ENCODE measurements at regions not wholly inside any gene's neighbourhood (a gene's known extent, or its start where the extent isn't known, plus 50 kb on each side); places are given as distances from the start of the nearest gene placed in this dataset.

GRCh38 chr18:78757014-78757413, 222.6 kb upstream of the SALL3 start:
- no peak for ATAC-seq (ENCODE audit: low FRiP score)
- H3K4me3 ChIP-seq (ENCODE audit: low read length in 2 of 2): no peak overlapping the region
- no peak for DNase-seq
- H3K36me3 ChIP-seq (ENCODE audit: control insufficient read depth in 1 of 2, insufficient read depth in 2 of 2, low read length in 1 of 2): no peaks in the 10 kb centered on the region
- H3K9me3 ChIP-seq (ENCODE audit: control insufficient read depth, low read length): no peaks in the 10 kb centered on the region
- intact Hi-C loops (cut with DNase I): no loop called here
- no peaks in the 10 kb centered on the region for H3K4me1 ChIP-seq (ENCODE audit: control insufficient read depth in 1 of 2, insufficient read depth in 2 of 2, low read length in 2 of 2)
- no peaks in the 10 kb centered on the region for H3K27me3 ChIP-seq (ENCODE audit: control insufficient read depth in 1 of 2, insufficient read depth in 2 of 2, low read length in 1 of 2)
- WGBS, 2 donors: 69 to 71% methylated on average over 10 of the region's 10 CpGs
- no peak overlapping the region for H3K27ac ChIP-seq (ENCODE audit: low read depth in 1 of 2, low read length in 2 of 2)

DNA sequence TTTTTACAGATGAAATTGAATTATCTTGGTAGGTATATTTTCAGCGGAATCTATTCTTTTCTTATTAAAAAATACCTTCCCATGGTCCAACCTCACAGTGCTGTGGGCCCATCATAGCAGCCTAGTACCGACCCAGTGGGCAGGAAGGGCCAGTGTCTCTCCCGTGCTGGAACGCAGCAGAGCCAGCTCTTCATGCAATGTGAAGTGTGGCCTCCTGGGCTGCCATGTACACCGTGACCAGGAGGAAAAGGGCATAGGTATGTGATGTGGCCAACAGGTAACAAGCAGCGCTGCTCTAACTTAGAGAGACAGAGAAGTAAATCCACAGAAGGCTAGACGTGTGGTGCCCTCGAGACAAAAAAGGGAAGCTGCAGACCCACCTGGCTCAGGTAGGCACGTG, 221.1 kb upstream of the SALL3 start:
- Histone ChIP-seq H3K4me3 (ENCODE audit: low read length in 2 of 2) (no peak overlapping the region), H3K36me3 (ENCODE audit: control insufficient read depth in 1 of 2, insufficient read depth in 2 of 2, low read length in 1 of 2) (no peaks in the 10 kb centered on the region), H3K27me3 (ENCODE audit: control insufficient read depth in 1 of 2, insufficient read depth in 2 of 2, low read length in 1 of 2) (no peaks in the 10 kb centered on the region), H3K4me1 (ENCODE audit: control insufficient read depth in 1 of 2, insufficient read depth in 2 of 2, low read length in 2 of 2) (no peaks in the 10 kb centered on the region), H3K9me3 (ENCODE audit: control insufficient read depth, low read length) (no peaks in the 10 kb centered on the region), H3K27ac (ENCODE audit: low read depth in 1 of 2, low read length in 2 of 2) (no peak overlapping the region)
- WGBS, 2 donors: 80 to 84% methylated on average over 9 of the region's 9 CpGs
- DNase-seq (no peak), ATAC-seq (ENCODE audit: low FRiP score) (no peak)
- intact Hi-C loops (cut with DNase I): no loop called here

- Histone ChIP-seq H3K27ac (ENCODE audit: low read depth in 1 of 2, low read length in 2 of 2) (no peak overlapping the region), H3K36me3 (ENCODE audit: control insufficient read depth in 1 of 2, insufficient read depth in 2 of 2, low read length in 1 of 2) (no peaks in the 10 kb centered on the region), H3K4me3 (ENCODE audit: low read length in 2 of 2) (no peak overlapping the region), H3K4me1 (ENCODE audit: control insufficient read depth in 1 of 2, insufficient read depth in 2 of 2, low read length in 2 of 2) (no peaks in the 10 kb centered on the region), H3K9me3 (ENCODE audit: control insufficient read depth, low read length) (no peaks in the 10 kb centered on the region), H3K27me3 (ENCODE audit: control insufficient read depth in 1 of 2, insufficient read depth in 2 of 2, low read length in 1 of 2) (no peaks in the 10 kb centered on the region)
- DNase-seq (no peak), ATAC-seq (ENCODE audit: low FRiP score) (no peak)
- intact Hi-C loops (cut with DNase I): no loop called here
- 91 to 93% methylated on average over 8 of the region's 8 CpGs for WGBS, 2 donors
Measured at GRCh38 chr18:78762753-78763152, 216.9 kb upstream of the SALL3 start.

GRCh38 chr18:78764544-78764943, 215.1 kb upstream of the SALL3 start:
- no peaks in the 10 kb centered on the region for H3K9me3 ChIP-seq (ENCODE audit: control insufficient read depth, low read length)
- intact Hi-C loops (cut with DNase I): no loop called here
- 91 to 95% methylated on average over 10 of the region's 10 CpGs for WGBS, 2 donors
- ATAC-seq (ENCODE audit: low FRiP score) (no peak), DNase-seq (no peak)
- H3K27ac ChIP-seq (ENCODE audit: low read depth in 1 of 2, low read length in 2 of 2): no peak overlapping the region
- no peaks in the 10 kb centered on the region for H3K4me1 ChIP-seq (ENCODE audit: control insufficient read depth in 1 of 2, insufficient read depth in 2 of 2, low read length in 2 of 2)
- no peaks in the 10 kb centered on the region for H3K27me3 ChIP-seq (ENCODE audit: control insufficient read depth in 1 of 2, insufficient read depth in 2 of 2, low read length in 1 of 2)
- H3K4me3 ChIP-seq (ENCODE audit: low read length in 2 of 2): no peak overlapping the region
- H3K36me3 ChIP-seq (ENCODE audit: control insufficient read depth in 1 of 2, insufficient read depth in 2 of 2, low read length in 1 of 2): no peaks in the 10 kb centered on the region

DNA sequence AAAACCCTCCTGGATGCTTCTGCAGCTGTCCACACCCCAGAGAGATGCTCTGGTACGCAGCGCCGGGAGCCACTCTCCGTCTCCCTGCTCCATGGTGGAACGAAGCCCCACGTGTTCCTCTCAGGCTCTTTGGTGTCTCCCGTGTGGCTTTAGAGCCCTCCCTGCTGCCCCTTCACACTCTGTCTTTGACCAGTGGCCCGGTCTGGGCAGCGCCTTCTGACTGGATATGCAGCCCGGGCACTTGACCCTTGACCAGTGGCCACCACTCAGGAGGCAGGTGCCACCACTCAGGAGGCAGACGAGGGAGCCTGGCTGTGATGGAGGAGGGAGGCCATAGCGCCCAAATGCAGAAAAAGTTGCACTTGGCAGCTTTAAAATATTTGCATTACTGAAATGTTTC, 214.5 kb upstream of the SALL3 start:
- no peaks in the 10 kb centered on the region for H3K27me3 ChIP-seq (ENCODE audit: control insufficient read depth in 1 of 2, insufficient read depth in 2 of 2, low read length in 1 of 2)
- no peaks in the 10 kb centered on the region for H3K9me3 ChIP-seq (ENCODE audit: control insufficient read depth, low read length)
- no peak overlapping the region for H3K4me3 ChIP-seq (ENCODE audit: low read length in 2 of 2)
- H3K27ac ChIP-seq (ENCODE audit: low read depth in 1 of 2, low read length in 2 of 2): no peak overlapping the region
- 75 to 87% methylated on average over 12 of the region's 12 CpGs for WGBS, 2 donors
- intact Hi-C loops (cut with DNase I): no loop called here
- no peaks in the 10 kb centered on the region for H3K4me1 ChIP-seq (ENCODE audit: control insufficient read depth in 1 of 2, insufficient read depth in 2 of 2, low read length in 2 of 2)
- no peaks in the 10 kb centered on the region for H3K36me3 ChIP-seq (ENCODE audit: control insufficient read depth in 1 of 2, insufficient read depth in 2 of 2, low read length in 1 of 2)
- no peak for DNase-seq
- no peak for ATAC-seq (ENCODE audit: low FRiP score)

GRCh38 chr18:78765637-78766281, 213.9 kb upstream of the SALL3 start:
- Histone ChIP-seq H3K9me3 (ENCODE audit: control insufficient read depth, low read length) (no peaks in the 10 kb centered on the region), H3K27me3 (ENCODE audit: control insufficient read depth in 1 of 2, insufficient read depth in 2 of 2, low read length in 1 of 2) (no peaks in the 10 kb centered on the region), H3K4me1 (ENCODE audit: control insufficient read depth in 1 of 2, insufficient read depth in 2 of 2, low read length in 2 of 2) (no peaks in the 10 kb centered on the region), H3K4me3 (ENCODE audit: low read length in 2 of 2) (no peak overlapping the region), H3K36me3 (ENCODE audit: control insufficient read depth in 1 of 2, insufficient read depth in 2 of 2, low read length in 1 of 2) (no peaks in the 10 kb centered on the region), H3K27ac (ENCODE audit: low read depth in 1 of 2, low read length in 2 of 2) (no peak overlapping the region)
- DNase-seq: no peak
- no peak for ATAC-seq (ENCODE audit: low FRiP score)
- intact Hi-C loops (cut with DNase I): no loop called here
- 86% methylated on average over 23 of the region's 23 CpGs for WGBS, 2 donors

GRCh38 chr18:78766651-78767533, 212.7 kb upstream of the SALL3 start:
- Histone ChIP-seq H3K27me3 (ENCODE audit: control insufficient read depth in 1 of 2, insufficient read depth in 2 of 2, low read length in 1 of 2) (no peaks in the 10 kb centered on the region), H3K36me3 (ENCODE audit: control insufficient read depth in 1 of 2, insufficient read depth in 2 of 2, low read length in 1 of 2) (no peaks in the 10 kb centered on the region), H3K27ac (ENCODE audit: low read depth in 1 of 2, low read length in 2 of 2) (no peak overlapping the region), H3K4me3 (ENCODE audit: low read length in 2 of 2) (no peak overlapping the region), H3K9me3 (ENCODE audit: control insufficient read depth, low read length) (no peaks in the 10 kb centered on the region), H3K4me1 (ENCODE audit: control insufficient read depth in 1 of 2, insufficient read depth in 2 of 2, low read length in 2 of 2) (no peaks in the 10 kb centered on the region)
- intact Hi-C loops (cut with DNase I): no loop called here
- DNase-seq: no peak
- ATAC-seq (ENCODE audit: low FRiP score): no peak
- WGBS, 2 donors: 87 to 91% methylated on average over 31 of the region's 31 CpGs

- DNase-seq: no peak
- Histone ChIP-seq H3K4me1 (ENCODE audit: control insufficient read depth in 1 of 2, insufficient read depth in 2 of 2, low read length in 2 of 2) (no peaks in the 10 kb centered on the region), H3K36me3 (ENCODE audit: control insufficient read depth in 1 of 2, insufficient read depth in 2 of 2, low read length in 1 of 2) (no peaks in the 10 kb centered on the region), H3K4me3 (ENCODE audit: low read length in 2 of 2) (no peak overlapping the region), H3K9me3 (ENCODE audit: control insufficient read depth, low read length) (no peaks in the 10 kb centered on the region), H3K27ac (ENCODE audit: low read depth in 1 of 2, low read length in 2 of 2) (no peak overlapping the region), H3K27me3 (ENCODE audit: control insufficient read depth in 1 of 2, insufficient read depth in 2 of 2, low read length in 1 of 2) (no peaks in the 10 kb centered on the region)
- 93 to 96% methylated on average over 13 to 14 of the region's 14 CpGs for WGBS, 2 donors
- ATAC-seq (ENCODE audit: low FRiP score): peak; percentile 5
- intact Hi-C loops (cut with DNase I): no loop called here
Measured at GRCh38 chr18:78767648-78768071, 212.0 kb upstream of the SALL3 start.

- no peak for DNase-seq
Measured at GRCh38 chr18:78768221-78768620, 211.4 kb upstream of the SALL3 start.

More at GRCh38 chr18:78768221-78768620, 211.4 kb upstream of the SALL3 start:
- no peak for ATAC-seq (ENCODE audit: low FRiP score)
- intact Hi-C loops (cut with DNase I): no loop called here
- Histone ChIP-seq H3K9me3 (ENCODE audit: control insufficient read depth, low read length) (no peaks in the 10 kb centered on the region), H3K36me3 (ENCODE audit: control insufficient read depth in 1 of 2, insufficient read depth in 2 of 2, low read length in 1 of 2) (no peaks in the 10 kb centered on the region), H3K4me3 (ENCODE audit: low read length in 2 of 2) (no peak overlapping the region), H3K27ac (ENCODE audit: low read depth in 1 of 2, low read length in 2 of 2) (no peak overlapping the region), H3K27me3 (ENCODE audit: control insufficient read depth in 1 of 2, insufficient read depth in 2 of 2, low read length in 1 of 2) (no peaks in the 10 kb centered on the region), H3K4me1 (ENCODE audit: control insufficient read depth in 1 of 2, insufficient read depth in 2 of 2, low read length in 2 of 2) (no peaks in the 10 kb centered on the region)
- 90 to 92% methylated on average over 13 of the region's 13 CpGs for WGBS, 2 donors

Data from aorta (tissue), 5 donors.